Esophagus squamous epithelium (tissue), 5 donors: ENCODE measurements at regions not wholly inside any gene's neighbourhood (a gene's known extent, or its start where the extent isn't known, plus 50 kb on each side); places are given as distances from the start of the nearest gene placed in this dataset.

ENCODE experiments used
- DNase-seq: peaks from one replicate; lab custom pipeline; 2025; lab: John Stamatoyannopoulos, UW
- H3K27ac ChIP-seq, 4 donors: fragments of 200-600 bp; sonication (generic); one replicate each; pipeline ENCODE4 v1.5.1; 2016 to 2019; ENCODE audit warnings: mild to moderate bottlenecking in 1 of 4
- H3K27me3 ChIP-seq, 4 donors: fragments of 200-600 bp; sonication (generic); 1 replicate in 3 of 4; 2 replicates in 1 of 4; pipeline versions ENCODE4 v1.5.1 to v1.6.0; 2017 to 2021; ENCODE audit warnings: antibody characterized with exemption in 1 of 4
- H3K36me3 ChIP-seq, 3 donors: fragments of 200-600 bp; sonication (generic); one replicate each; pipeline ENCODE4 v1.5.1; 2016 to 2019
- H3K4me1 ChIP-seq, 3 donors: fragments of 200-600 bp; sonication (generic); one replicate each; pipeline ENCODE4 v1.5.1; 2017 to 2019
- H3K4me3 ChIP-seq, 4 donors: fragments of 200-600 bp; sonication (generic); 1 replicate in 3 of 4; 2 replicates in 1 of 4; pipeline ENCODE4 v1.5.1; 2016 to 2019; ENCODE audit warnings: mild to moderate bottlenecking in 2 of 4, moderate library complexity in 1 of 4
- H3K9me3 ChIP-seq, 3 donors: fragments of 200-600 bp; sonication (generic); one replicate each; pipeline ENCODE4 v1.5.1; 2016 to 2019
- CTCF ChIP-seq, 6 experiments: fragments of 450-650 bp in 4 of 6; fragments of 200-600 bp in 2 of 6; sonication (generic) in 2 of 6; IDR thresholded peaks; one replicate each; pipeline ENCODE4 v1.5.1; 2016 to 2019; ENCODE audit warnings: antibody characterized with exemption in 6 of 6, mild to moderate bottlenecking in 4 of 6, moderate library complexity in 4 of 6
- POLR2A ChIP-seq, 4 donors: fragments of 450-650 bp; IDR thresholded peaks; one replicate each; pipeline ENCODE4 v1.6.1; 2017; ENCODE audit warnings: antibody characterized with exemption in 4 of 4, mild to moderate bottlenecking in 4 of 4, moderate library complexity in 3 of 4
- WGBS, 2 donors: methylation state at CpG; one replicate each; pipeline ENCODE4 v1.1.5; 2018; 5-methylcytosine and 5-hydroxymethylcytosine counted together
- intact Hi-C: fragments of 100-400 bp; cut with DNase I; formaldehyde crosslinking; loops from one replicate; pipeline ENCODE4 v1.15.0; 2022
- donor health status: DM: yes; HTN: yes; CAD: no.

- H3K4me3 ChIP-seq, result no peak overlapping the region
- H3K27me3 ChIP-seq, result no peaks in the 10 kb centered on the region
- no peak for DNase-seq
- H3K27ac ChIP-seq, result no peak overlapping the region
- intact Hi-C loops, result no loop called here
- 58 to 80% methylated on average over 3 of the region's 3 CpGs for WGBS, 2 donors
- H3K9me3 ChIP-seq, result no peaks in the 10 kb centered on the region
- H3K4me1 ChIP-seq, result no peaks in the 10 kb centered on the region
- TF ChIP-seq POLR2A (IDR thresholded peaks at IDR 0.05) (no peak), CTCF (IDR thresholded peaks at IDR 0.05) (no peak)
- H3K36me3 ChIP-seq, result no peaks in the 10 kb centered on the region
Measured at GRCh38 chr5:23274171-23274570, 233.2 kb upstream of the PRDM9 start.

- Histone ChIP-seq H3K4me1 (no peaks in the 10 kb centered on the region), H3K4me3 (no peak overlapping the region), H3K9me3 (no peaks in the 10 kb centered on the region), H3K27me3 (no peaks in the 10 kb centered on the region), H3K36me3 (no peaks in the 10 kb centered on the region), H3K27ac (no peak overlapping the region)
- no peak for DNase-seq
- intact Hi-C loops, result no loop called here
- TF ChIP-seq CTCF (IDR thresholded peaks at IDR 0.05) (no peak), POLR2A (IDR thresholded peaks at IDR 0.05) (no peak)
- WGBS, 2 donors, result 17 to 59% methylated on average over 2 of the region's 2 CpGs
Measured at GRCh38 chr5:23269981-23270380, 237.4 kb upstream of the PRDM9 start.

- H3K27me3 ChIP-seq, result no peaks in the 10 kb centered on the region
- no peaks in the 10 kb centered on the region for H3K4me1 ChIP-seq
- WGBS, 2 donors, result 62 to 64% methylated on average over 10 of the region's 10 CpGs
- H3K27ac ChIP-seq, result no peak overlapping the region
- H3K36me3 ChIP-seq, result no peaks in the 10 kb centered on the region
- no peak overlapping the region for H3K4me3 ChIP-seq
- intact Hi-C loops, result no loop called here
- H3K9me3 ChIP-seq, result no peaks in the 10 kb centered on the region
- TF ChIP-seq POLR2A (IDR thresholded peaks at IDR 0.05), result no peak
- TF ChIP-seq CTCF (IDR thresholded peaks at IDR 0.05), result no peak
- DNase-seq, result no peak
Measured at GRCh38 chr5:23268136-23268535, 239.3 kb upstream of the PRDM9 start.

GRCh38 chr5:23260621-23261020, 246.8 kb upstream of the PRDM9 start:
- no peak for TF ChIP-seq POLR2A (IDR thresholded peaks at IDR 0.05)
- TF ChIP-seq CTCF (IDR thresholded peaks at IDR 0.05), result no peak

GRCh38 chr5:23257656-23258055, 249.8 kb upstream of the PRDM9 start:
- no peak overlapping the region for H3K4me3 ChIP-seq
- H3K9me3 ChIP-seq, result no peaks in the 10 kb centered on the region
- no peaks in the 10 kb centered on the region for H3K27me3 ChIP-seq
- no peak overlapping the region for H3K27ac ChIP-seq
- H3K36me3 ChIP-seq, result no peaks in the 10 kb centered on the region
- intact Hi-C loops, result no loop called here
- H3K4me1 ChIP-seq, result no peaks in the 10 kb centered on the region
- DNase-seq, result no peak
- TF ChIP-seq POLR2A (IDR thresholded peaks at IDR 0.05), result no peak
- no peak for TF ChIP-seq CTCF (IDR thresholded peaks at IDR 0.05)

More at GRCh38 chr5:23260621-23261020, 246.8 kb upstream of the PRDM9 start:
- no peak overlapping the region for H3K27ac ChIP-seq
- WGBS, 2 donors, result 70 to 86% methylated on average over 1 of the region's 1 CpG
- no peaks in the 10 kb centered on the region for H3K36me3 ChIP-seq
- H3K4me3 ChIP-seq, result no peak overlapping the region
- intact Hi-C loops, result no loop called here
- H3K4me1 ChIP-seq, result no peaks in the 10 kb centered on the region
- no peak for DNase-seq
- no peaks in the 10 kb centered on the region for H3K27me3 ChIP-seq
- H3K9me3 ChIP-seq, result no peaks in the 10 kb centered on the region
